Testis (tissue), 2 donors: ENCODE measurements at regions not wholly inside any gene's neighbourhood (a gene's known extent, or its start where the extent isn't known, plus 50 kb on each side); places are given as distances from the start of the nearest gene placed in this dataset.

ENCODE experiments used
- POLR2A ChIP-seq: fragments of 450-650 bp; IDR thresholded peaks from one replicate; pipeline ENCODE4 v1.6.1; 2017; ENCODE audit warnings: antibody characterized with exemption, mild to moderate bottlenecking, moderate library complexity
- TF ChIP-seq, protein P1 (sequence below), 3 experiments: fragments of 450-650 bp in 2 of 3; fragments of 200-600 bp in 1 of 3; sonication (generic) in 1 of 3; IDR thresholded peaks; one replicate each; pipeline ENCODE4 v1.5.1; 2016 to 2019; ENCODE audit warnings: antibody characterized with exemption in 3 of 3, mild to moderate bottlenecking in 2 of 3, moderate library complexity in 1 of 3

- TF ChIP-seq, protein P1, sequence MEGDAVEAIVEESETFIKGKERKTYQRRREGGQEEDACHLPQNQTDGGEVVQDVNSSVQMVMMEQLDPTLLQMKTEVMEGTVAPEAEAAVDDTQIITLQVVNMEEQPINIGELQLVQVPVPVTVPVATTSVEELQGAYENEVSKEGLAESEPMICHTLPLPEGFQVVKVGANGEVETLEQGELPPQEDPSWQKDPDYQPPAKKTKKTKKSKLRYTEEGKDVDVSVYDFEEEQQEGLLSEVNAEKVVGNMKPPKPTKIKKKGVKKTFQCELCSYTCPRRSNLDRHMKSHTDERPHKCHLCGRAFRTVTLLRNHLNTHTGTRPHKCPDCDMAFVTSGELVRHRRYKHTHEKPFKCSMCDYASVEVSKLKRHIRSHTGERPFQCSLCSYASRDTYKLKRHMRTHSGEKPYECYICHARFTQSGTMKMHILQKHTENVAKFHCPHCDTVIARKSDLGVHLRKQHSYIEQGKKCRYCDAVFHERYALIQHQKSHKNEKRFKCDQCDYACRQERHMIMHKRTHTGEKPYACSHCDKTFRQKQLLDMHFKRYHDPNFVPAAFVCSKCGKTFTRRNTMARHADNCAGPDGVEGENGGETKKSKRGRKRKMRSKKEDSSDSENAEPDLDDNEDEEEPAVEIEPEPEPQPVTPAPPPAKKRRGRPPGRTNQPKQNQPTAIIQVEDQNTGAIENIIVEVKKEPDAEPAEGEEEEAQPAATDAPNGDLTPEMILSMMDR (IDR thresholded peaks at IDR 0.05) = no peak
- TF ChIP-seq POLR2A = no peak
These were observed 80.7 kb downstream of the GRIN2B start for GRCh38 chr12:13900718-13901117.
